Stimulated activated CD4-positive, alpha-beta T cell treated with anti-CD3 and anti-CD28 coated beads, Interleukin-4, amount 100 ng/mL, for 48 hours (primary cell): ENCODE measurements at regions not wholly inside any gene's neighbourhood (a gene's known extent, or its start where the extent isn't known, plus 50 kb on each side); places are given as distances from the start of the nearest gene placed in this dataset.

ENCODE experiments used
- DNase-seq, 2 donors: peaks; one replicate each; pipeline ENCODE4 v3.0.0-alpha.2; 2020; ENCODE audit warnings: low read depth in 2 of 2

DNA sequence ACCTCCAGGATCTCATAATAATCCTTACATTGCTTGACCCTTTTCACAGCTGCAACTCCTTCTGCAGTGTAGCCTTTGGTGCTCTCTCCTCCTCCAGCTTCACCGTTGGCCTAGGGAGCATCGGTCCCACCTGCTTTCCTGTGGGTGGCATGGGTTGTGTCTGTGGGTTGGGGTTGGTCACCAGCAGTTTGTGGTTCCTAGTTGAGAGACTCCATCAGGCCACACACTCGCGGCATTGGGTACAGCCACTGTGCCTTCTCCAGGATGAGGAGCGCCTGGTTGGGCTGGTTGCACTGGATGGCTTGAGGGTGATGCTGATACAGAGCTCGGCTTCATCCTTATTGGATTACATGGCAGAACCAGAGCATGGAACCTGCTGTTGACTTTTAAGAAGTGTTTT is 69.4 kb upstream of the SPRED2 start:
- DNase-seq: no peak

DNA sequence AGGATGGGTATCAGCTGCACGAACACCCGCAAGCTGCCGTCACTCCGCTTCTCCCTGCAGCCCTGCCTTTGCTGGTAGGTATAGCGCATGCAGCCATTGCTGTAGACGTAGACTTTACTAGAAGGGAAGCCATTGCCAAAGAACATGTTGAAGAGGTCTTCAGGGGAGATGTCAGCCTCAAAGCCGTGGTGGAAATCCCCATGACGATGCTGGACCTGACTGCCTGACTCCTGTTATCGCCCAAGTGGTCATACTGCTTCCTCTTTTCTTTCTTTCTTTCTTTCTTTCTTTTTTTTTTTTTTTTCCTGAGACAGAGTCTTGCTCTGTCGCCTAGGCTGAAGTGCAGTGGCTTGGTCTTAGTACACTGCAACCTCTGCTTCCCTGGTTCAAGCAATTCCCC is 68.7 kb upstream of the SPRED2 start:
- no peak for DNase-seq

DNA sequence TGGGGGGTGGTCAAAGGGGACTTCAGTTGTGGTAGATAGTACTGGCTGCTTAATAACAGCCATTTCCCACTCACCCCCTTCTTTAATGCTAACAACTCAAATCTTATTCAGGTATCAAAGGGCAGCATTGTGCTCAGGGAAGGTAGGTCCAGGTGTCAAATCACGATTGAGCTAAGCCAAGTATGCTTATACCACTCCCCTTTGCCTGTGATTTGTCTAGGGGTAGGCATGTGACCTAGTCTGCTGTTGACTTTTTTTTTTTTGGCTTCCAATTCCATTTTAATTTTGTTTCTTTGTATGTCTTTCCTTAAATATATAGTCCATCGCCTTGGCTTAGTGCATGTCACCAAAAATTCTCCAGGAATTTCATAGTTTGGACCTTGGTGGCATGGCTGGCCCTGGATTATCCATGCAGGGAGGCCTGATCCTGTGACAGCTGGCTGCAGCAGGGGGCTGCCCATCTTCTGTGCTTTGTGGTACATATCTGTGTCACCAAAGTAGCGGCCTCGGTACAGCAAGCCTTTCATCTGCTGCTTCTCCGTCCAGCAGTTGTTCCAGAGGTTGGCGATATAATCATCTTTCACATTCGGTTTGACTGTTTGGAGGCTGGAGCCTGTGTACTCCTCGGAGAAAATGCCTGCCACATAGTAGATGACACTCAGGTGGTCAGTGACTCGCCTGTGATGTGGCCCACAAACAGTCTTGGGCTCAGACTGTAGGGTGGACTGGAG is 68.1 kb upstream of the SPRED2 start:
- no peak for DNase-seq

DNA sequence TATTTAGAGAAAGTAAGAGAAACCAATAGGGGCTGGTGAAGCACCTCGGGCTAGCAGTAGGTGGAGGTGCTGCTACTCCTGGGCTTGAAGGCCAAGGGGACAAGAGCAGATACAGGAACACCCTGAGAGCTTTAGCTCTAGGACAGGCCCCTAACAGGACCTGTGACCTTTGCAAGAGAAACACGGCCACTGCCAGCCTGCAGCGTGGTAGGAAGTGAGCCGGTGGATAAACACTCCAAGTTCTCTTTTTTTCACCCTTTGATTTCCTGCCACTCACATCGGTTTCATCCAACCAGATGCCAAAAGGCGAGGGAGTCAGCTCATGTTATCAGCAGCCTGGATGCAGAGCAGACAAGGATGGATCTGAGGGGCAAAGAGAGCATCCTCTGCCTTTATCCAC is 66.8 kb upstream of the SPRED2 start:
- DNase-seq: no peak

DNA sequence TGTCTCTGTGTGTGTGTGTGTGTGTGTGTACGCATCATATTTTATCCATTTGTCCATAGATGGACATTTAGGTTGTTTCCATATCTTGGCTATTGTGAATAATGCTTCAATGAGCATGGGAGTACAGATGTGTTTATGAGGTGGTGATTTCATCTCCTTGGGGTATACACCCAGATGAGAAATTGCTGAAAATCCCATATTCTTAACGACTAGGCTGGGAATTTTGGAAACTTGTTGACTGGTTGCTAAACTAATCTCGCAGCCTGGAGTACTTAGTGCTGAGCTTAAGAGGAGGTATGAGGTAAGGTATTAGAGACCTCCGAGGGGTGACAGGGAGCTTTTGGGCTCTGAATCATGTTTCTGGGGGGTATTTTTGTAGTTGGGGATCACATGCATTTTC is 66.0 kb upstream of the SPRED2 start:
- DNase-seq: no peak

DNA sequence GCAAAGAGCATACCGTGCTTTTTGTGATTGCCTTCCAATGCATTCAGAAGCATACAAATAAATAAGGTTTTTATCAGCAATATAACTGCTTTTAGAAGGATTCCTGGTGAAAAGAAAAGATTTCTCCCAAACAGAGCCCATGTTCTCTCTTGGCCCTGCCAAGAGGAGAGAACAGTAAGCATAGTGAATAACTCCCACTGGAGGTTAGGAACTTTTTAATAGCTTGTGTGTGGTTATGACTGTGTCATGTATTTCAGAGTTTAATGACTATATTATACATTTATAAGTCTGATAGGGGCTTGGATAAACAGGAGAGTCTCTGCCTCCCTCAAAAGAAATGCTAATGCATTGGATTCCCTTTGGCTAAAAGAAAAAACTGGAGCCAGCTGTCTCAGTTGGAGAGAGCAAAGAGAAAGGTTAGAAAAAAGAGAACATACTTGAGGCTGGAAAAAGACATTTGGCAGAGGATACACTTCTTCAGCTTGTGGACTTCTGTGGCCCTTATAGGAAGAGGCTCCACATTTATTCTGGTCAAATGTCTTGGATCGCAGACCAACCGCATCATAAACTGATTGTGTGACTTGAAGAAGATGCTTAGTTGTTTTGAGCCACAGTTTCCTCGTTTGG is 63.0 kb upstream of the SPRED2 start:
- no peak for DNase-seq

DNA sequence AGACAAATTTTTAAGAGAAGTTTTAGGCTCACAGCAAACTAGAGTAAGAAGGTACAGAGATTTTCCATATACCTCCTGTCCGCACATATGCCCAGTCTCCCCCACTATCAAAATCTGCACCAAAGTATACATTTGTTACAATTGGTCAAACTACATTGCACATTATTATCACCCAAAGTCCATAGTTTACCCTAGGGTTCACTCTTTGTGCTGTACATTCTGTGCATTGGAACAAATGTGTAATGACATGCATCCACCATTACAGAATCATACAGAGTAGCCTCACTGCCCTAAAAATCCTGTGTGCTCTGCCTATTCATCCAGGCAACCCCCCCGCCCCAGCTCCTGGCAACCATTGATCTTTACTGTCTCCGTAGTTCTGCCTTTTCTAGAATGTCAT is 61.7 kb upstream of the SPRED2 start:
- no peak for DNase-seq

DNA sequence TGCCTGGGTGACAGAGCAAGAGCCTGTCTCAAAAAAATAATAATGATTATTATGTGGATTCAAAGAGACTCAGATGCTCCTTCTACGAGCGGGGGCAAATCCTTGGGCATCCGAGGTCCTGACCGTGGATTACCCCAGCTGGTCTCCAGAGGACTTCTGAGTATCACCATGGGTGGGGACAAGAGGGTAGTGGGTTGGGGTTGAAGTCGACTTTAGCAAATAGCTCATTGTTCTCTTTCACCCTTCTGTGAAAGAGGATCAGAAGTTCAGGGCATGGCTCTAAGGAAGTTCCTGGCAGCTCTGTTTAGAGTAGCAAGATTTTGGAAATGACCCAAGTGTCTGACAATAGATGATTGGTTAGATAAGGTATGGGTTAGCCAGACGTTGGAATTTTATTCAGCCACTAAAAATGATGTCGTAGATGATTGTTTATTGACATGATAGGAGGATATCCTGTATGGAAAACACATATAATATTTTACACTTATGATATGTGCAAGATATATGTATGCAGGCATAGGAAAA is 59.0 kb upstream of the SPRED2 start:
- DNase-seq: no peak

DNA sequence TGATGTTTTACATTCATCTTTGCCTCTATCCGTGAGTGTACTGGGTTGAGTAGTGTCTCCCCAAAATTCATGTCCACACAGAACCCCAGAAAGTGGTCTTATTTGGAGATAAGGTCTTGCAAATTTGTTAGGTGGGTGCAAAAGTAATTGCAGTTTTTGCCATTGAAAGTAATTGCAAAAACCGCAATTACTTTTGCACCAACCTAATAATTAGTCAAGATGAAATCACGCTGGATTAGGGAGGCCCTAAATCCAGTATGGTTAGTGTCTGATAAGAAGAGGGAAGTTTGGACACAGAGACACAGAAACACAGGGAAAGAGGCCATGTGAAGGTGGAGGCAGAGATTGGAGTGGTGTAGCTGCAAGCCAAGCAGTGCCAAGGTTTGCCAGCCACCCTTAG is 57.8 kb upstream of the SPRED2 start:
- DNase-seq: no peak

DNA sequence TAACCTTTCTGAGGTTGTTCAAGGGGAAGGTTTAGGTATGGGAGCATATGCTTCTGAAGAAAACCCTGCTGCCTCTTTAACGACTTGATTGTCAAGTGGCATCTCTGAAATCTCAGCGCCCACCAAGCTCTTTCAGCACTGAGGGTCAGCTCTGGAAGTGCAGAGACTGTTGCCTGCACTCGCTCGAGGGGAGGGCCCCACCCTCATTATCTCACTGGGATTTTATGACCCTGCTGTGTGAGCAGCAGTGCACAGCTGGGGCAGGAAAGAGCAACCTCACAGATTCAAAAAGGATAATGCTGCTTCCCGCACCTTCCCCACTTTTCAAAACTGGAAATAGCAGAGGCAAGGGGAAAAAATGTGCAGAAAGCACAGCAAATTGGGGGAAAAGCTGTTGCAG is 56.9 kb upstream of the SPRED2 start:
- no peak for DNase-seq

DNA sequence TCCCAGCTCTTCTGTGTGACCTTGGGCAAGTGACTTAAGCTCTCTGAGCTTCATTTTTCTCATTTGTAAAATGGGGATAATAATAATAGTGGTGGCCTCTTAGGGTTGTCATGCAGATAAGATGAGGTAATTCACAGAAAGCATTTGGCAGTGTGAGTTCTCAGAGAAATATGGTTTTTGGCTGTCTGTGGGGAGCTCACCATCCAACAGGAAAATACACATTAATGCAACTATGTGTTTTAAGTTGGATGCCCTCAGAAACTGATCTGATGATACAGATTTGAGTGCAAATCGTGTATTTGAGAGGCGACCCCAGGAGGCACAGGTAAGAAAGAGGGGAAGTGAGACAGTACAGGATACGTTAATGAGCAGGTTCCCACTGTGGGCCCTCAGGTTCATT is 56.1 kb upstream of the SPRED2 start:
- no peak for DNase-seq

DNA sequence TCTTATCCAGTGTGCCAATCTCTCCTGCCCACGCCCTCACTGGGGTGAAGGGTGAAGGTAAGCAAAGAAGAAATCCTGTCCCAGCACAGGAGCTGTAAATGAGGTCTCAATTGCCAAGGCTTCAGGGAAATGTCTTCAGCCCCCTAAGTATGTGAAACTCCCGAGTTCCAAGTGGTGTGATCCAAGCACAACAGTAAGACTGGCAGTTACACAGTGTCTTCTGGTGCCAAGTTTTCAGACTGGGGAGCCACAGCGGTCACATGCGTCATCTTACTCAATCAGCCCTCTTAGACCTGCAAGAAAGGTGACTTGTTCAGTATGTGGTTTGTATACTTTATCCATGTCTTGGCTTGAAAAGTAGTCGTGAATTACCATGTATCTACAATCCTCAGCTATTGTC is 55.0 kb upstream of the SPRED2 start:
- no peak for DNase-seq

DNA sequence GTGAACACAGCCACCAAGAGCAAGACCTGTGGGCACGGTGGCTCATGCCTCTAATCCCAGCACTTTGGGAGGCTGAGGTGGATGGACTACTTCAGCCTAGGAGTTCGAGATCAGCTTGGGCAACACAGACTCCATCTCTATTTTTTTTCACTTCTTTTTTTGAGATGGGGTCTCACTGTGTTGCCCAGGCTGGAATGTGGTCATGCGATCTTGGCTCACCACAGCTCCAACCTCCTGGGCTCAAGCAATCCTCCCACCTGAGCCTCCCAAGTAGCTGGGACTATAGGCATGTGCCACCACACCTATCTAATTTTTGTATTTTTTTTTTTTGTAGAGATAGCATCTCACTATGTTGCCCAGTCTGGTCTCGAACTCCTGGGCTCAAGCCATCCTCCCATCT is 54.4 kb upstream of the SPRED2 start:
- DNase-seq: no peak

DNA sequence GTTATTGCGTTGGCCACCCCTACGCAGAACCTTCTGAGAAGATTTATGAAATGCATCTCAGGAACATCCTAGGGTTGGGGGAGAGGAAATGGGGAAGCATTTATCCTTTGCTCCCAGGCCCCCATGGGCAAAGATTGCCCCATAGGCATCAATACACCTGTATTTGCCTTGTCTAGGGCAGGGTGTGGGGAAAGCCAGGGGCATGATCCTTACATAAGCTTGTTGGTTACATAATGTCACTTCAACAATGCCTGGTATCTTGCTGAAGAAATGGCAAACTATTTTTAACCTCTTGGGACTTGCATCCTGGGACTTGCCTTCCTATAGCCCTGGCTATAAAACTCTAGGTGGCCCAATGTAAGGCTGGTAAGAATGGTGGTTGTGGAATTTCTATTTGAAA is 53.9 kb upstream of the SPRED2 start:
- no peak for DNase-seq

DNA sequence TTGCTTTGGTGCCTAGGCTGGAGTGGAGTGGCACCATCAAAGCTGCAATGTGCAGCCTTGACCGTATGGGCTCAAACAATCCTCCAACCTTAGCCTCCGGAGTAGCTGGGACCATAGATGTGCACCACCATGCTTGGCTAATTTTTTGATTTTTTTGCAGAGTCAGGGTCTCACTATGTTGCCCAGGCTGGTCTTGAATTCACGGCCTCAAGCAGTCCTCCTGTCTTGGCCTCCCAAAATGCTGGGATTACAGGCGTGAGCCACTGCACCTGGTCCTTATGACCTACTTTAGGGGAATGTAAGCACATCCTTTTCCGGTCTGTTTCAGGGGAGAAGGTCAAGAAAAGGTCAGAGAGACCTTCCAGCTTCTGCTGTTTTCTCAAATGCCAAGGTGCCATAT is 53.4 kb upstream of the SPRED2 start:
- no peak for DNase-seq

DNA sequence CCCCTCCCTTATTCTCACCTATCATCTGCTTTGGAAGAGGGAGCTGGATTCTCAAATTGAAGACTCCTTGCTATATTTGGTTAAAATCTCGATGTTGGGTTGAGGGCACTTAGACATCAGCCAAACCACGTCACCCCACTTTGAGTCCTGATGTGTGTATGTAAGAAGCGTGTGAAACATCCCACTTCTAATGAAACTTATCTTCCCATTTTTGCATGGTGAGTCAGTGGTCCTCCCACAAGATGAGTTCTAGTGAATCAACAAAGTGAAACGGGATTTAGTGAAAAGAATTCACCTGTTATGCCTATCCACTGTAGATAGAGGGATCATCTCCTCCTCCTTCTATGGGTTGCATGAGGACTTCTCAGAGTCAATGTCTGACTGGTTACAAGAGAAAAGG is 51.4 kb upstream of the SPRED2 start:
- DNase-seq: no peak

DNA sequence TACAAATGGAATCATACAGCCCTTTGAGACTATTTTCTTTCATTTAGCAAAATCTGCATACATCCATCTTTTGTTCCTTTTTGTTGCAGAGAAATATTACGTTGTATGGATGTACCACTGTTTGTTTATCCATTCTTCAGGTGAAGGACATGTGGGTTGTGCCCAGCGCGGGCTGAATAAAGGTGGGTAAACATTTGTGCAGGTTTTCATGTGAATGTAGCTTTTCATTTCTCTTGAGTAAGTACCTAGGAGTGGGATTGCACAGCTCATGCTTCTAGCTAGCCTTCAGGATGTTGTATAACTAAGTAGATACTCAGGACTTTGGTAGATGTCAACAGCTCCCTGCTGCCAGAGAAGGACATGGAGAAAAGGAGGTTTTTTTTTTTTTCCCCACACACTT is 50.6 kb upstream of the SPRED2 start:
- DNase-seq: no peak
